ENCODE measurements at regions not wholly inside any gene's neighbourhood (a gene's known extent, or its start where the extent isn't known, plus 50 kb on each side); places are given as distances from the start of the nearest gene placed in this dataset.

- intact Hi-C loops (cut with DNase I, micrococcal nuclease): no loop called here
- ATAC-seq: no peak
- no peaks in the 10 kb centered on the region for H3K4me1 ChIP-seq (ENCODE audit: low read depth)
Measured at GRCh38 chr13:82298106-82298505, 1584.2 kb downstream of the SLITRK1 start.

DNA sequence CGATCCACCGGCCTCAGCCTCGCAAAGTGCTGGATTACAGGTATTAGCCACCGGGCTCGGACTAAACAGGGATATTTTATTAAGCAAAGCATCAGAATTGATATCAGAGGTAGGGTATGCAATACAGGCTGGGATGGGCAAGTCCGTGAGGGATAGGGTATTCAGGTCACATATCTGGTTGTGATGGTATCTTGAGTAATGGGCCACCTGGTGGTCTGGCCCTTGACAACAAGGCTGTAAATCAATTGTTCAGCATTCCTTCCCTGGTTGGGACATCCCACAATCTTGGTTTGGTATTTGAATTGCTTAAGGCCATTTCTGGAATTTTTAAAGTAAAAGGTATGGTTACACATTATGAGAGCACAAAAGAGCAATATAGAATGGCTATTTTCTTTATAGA lies 1588.0 kb downstream of the SLITRK1 start:
- DNase-seq: no peak
- no peaks in the 10 kb centered on the region for H3K4me1 ChIP-seq (ENCODE audit: low read depth)
- no peak overlapping the region for H3K4me3 ChIP-seq
- no peaks in the 10 kb centered on the region for H3K36me3 ChIP-seq (ENCODE audit: low read depth)
- intact Hi-C loops (cut with DNase I, micrococcal nuclease): no loop called here
- H3K9me3 ChIP-seq: peaks cover 43% of the 10 kb centered on the region
- ATAC-seq: no peak
- no peak for TF ChIP-seq CTCF (IDR thresholded peaks at IDR 0.05)

More at GRCh38 chr13:82298106-82298505, 1584.2 kb downstream of the SLITRK1 start:
- H3K36me3 ChIP-seq (ENCODE audit: low read depth): no peaks in the 10 kb centered on the region
- H3K4me3 ChIP-seq: no peak overlapping the region
- peaks cover 30% of the 10 kb centered on the region for H3K9me3 ChIP-seq
- no peak for TF ChIP-seq CTCF (IDR thresholded peaks at IDR 0.05)
- no peak for DNase-seq

DNA sequence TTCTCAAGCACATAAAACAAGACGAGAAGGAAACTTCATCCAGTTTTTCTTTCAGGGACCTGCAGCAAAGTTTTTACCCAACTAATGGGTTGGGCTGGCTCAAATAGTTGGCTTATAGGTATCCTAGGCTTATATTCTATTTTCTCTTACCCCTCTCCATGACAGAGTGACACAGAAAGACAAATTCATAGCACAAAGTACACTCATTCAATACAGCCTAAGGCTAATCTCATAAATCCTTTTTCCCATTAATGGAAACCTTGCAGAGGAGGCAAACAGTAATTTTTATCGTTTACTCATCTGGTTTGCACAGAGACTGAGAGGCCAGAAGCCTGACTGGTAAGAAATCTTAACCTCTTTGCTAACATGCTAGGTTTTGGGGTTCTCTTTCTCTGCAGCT lies 1589.9 kb downstream of the SLITRK1 start:
- H3K9me3 ChIP-seq: peaks cover 48% of the 10 kb centered on the region
- no peak overlapping the region for H3K4me3 ChIP-seq
- no peaks in the 10 kb centered on the region for H3K4me1 ChIP-seq (ENCODE audit: low read depth)
- ATAC-seq: no peak
- no peak for DNase-seq
- TF ChIP-seq CTCF (IDR thresholded peaks at IDR 0.05): no peak
- H3K36me3 ChIP-seq (ENCODE audit: low read depth): no peaks in the 10 kb centered on the region
- intact Hi-C loops (cut with DNase I, micrococcal nuclease): no loop called here

DNA sequence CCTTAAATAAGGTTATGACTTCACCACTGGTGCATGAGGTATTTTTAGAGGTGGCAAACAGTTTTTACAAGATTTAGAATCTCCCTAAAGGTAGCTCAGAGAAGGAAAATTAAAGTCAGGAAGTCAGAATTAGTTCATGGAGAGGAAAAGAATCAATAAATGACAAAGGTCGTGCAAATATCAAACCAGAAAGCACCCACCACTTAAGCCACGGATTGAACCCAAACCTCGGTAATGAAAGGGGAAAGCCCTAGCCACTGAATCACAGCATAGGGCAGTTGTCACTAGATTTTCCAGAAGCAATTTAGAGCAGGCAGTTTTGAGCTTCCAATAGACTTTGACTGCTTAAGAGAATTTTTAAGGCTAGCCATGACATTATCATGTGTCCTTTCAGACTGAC lies 1590.4 kb downstream of the SLITRK1 start:
- no peak for TF ChIP-seq CTCF (IDR thresholded peaks at IDR 0.05)
- Histone ChIP-seq H3K4me3 (no peak overlapping the region), H3K4me1 (ENCODE audit: low read depth) (no peaks in the 10 kb centered on the region), H3K9me3 (peaks cover 52% of the 10 kb centered on the region), H3K36me3 (ENCODE audit: low read depth) (no peaks in the 10 kb centered on the region)
- ATAC-seq: no peak
- DNase-seq: no peak
- intact Hi-C loops (cut with DNase I, micrococcal nuclease): no loop called here

- DNase-seq (no peak), ATAC-seq (no peak)
- H3K4me3 ChIP-seq: no peak overlapping the region
- peaks cover 38% of the 10 kb centered on the region for H3K9me3 ChIP-seq
- TF ChIP-seq CTCF (IDR thresholded peaks at IDR 0.05): no peak
- no peaks in the 10 kb centered on the region for H3K36me3 ChIP-seq (ENCODE audit: low read depth)
- H3K4me1 ChIP-seq (ENCODE audit: low read depth): no peaks in the 10 kb centered on the region
- intact Hi-C loops (cut with DNase I, micrococcal nuclease): no loop called here
Measured at GRCh38 chr13:82275644-82276043, 1606.6 kb downstream of the SLITRK1 start.

- Histone ChIP-seq H3K36me3 (ENCODE audit: low read depth) (no peaks in the 10 kb centered on the region), H3K4me1 (ENCODE audit: low read depth) (no peaks in the 10 kb centered on the region), H3K9me3 (peaks cover 31% of the 10 kb centered on the region), H3K4me3 (no peak overlapping the region)
- intact Hi-C loops (cut with DNase I, micrococcal nuclease): no loop called here
- ATAC-seq (no peak), DNase-seq (no peak)
- TF ChIP-seq CTCF (IDR thresholded peaks at IDR 0.05): no peak
Measured at GRCh38 chr13:82259284-82259683, 1623.0 kb downstream of the SLITRK1 start.

Data from mucosa of descending colon (tissue), 3 donors.